H1 (cell line): ENCODE measurements at regions not wholly inside any gene's neighbourhood (a gene's known extent, or its start where the extent isn't known, plus 50 kb on each side); places are given as distances from the start of the nearest gene placed in this dataset.

ENCODE experiments used
- CBX8 ChIP-seq: fragments of 300-800, 300-1000 bp; sonication (generic); IDR thresholded peaks from 2 replicates; pipeline ENCODE4 v1.7.1; 2016; ENCODE audit warnings: low read depth, low read length, borderline replicate concordance
- FOSL1 ChIP-seq: IDR thresholded peaks from 2 replicates; pipeline ENCODE4 v1.6.1; 2011; ENCODE audit warnings: mild to moderate bottlenecking, low read depth, low read length, moderate library complexity; ENCODE audit not compliant: insufficient read depth
- SP2 ChIP-seq: IDR thresholded peaks from 2 replicates; pipeline ENCODE4 v1.6.1; 2012; ENCODE audit warnings: mild to moderate bottlenecking, low read length, inconsistent platforms

GRCh38 chr6:28600245-28600644 lies 74.6 kb downstream of the GPX5 start (continued):
- TF ChIP-seq SP2 (no peak), CBX8 (no peak), FOSL1 (no peak)
